Gastrocnemius medialis (tissue), 4 donors: ENCODE measurements at regions not wholly inside any gene's neighbourhood (a gene's known extent, or its start where the extent isn't known, plus 50 kb on each side); places are given as distances from the start of the nearest gene placed in this dataset.

Experiments used
- CTCF ChIP-seq, 5 experiments: fragments of 450-650 bp in 3 of 5; fragments of 200-600 bp in 2 of 5; sonication (generic) in 2 of 5; IDR thresholded peaks in 4 of 5; conservative IDR thresholded peaks in 1 of 5; 1 replicate in 4 of 5; 2 replicates in 1 of 5; pipeline ENCODE4 v1.5.1; 2016 to 2019; ENCODE audit warnings: antibody characterized with exemption in 5 of 5, mild to moderate bottlenecking in 3 of 5, moderate library complexity in 3 of 5
- POLR2A ChIP-seq, 2 donors: fragments of 450-650 bp; IDR thresholded peaks; one replicate each; pipeline ENCODE4 v1.6.1; 2017; ENCODE audit warnings: antibody characterized with exemption in 2 of 2, mild to moderate bottlenecking in 2 of 2, moderate library complexity in 2 of 2

GRCh38 chr2:139814458-139814857, 1034.3 kb upstream of the NXPH2 start:
- TF ChIP-seq CTCF (IDR thresholded peaks at IDR 0.05 in 4 of 5, conservative IDR thresholded peaks at IDR 0.05 in 1 of 5) (no peak), POLR2A (IDR thresholded peaks at IDR 0.05) (no peak)
